GM19455 (cell line): ENCODE measurements at regions not wholly inside any gene's neighbourhood (a gene's known extent, or its start where the extent isn't known, plus 50 kb on each side); places are given as distances from the start of the nearest gene placed in this dataset.
"Not testable (repeated sequence)": the region's sequence is repeated elsewhere in the genome, so short reads cannot be mapped to it uniquely, and the experiment has no call there.

Experiments
- ATAC-seq: cut with Tn5 transposase; IDR thresholded peaks from one replicate; pipeline ENCODE4 v1.9.1; 2021; ENCODE audit not compliant: unreplicated experiment

DNA sequence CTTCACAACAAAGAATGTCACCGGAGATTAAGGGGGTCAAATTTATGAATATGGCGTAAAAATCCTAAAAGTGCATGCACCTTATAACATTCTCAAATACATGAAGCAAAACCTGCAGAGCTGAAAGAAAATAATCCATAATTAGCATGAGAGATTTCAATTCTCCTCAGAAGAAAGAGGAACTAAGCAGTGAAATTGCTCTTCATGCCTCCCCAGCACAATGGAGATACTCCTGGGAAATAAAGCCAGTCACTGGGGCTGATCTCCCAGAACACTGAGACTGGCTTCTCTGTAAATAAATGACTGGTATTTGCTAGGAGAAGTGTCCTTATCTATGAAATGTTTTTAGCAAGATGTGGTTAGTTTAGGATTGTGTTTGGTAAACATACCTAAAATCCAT lies 68.1 kb downstream of the GOLGA6L6 start:
- ATAC-seq: not testable (repeated sequence)

DNA sequence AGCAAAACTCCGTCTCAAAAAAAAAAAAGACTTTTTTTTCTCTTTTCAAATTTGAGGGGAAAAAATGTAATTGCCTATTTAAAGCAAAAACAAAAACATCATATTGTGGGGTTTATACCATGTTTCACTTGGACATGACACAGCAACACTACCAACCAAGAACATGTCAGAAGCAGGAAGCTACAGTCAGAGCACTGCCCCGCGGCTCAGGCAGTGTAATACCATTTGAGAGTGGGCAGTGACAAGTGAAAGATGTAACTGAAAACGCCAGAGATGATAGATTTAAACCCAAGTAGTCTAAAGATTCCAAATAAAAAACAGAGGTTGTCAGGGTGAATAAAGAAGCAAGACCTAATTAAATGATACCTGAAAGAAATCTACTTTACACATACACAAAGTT lies 68.6 kb downstream of the GOLGA6L6 start:
- ATAC-seq: not testable (repeated sequence)

DNA sequence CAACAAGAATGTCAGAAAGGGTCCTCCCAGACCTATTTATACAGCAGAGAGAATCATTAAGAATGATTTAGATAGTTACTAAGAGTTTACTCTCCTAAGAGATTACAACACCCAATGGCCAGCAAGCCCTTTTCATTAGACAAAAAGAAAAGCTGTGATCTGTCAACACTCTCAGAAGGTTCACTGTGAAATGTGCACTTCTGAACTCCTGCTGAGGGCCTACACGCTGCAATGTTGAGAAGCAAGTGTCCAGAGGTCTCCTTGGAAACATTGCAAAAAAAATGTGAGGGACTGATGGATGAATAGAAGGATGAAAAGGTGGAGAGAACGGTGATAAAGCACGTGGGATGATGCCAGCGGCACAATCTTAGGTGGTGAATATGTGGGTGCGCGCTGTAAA lies 70.8 kb downstream of the GOLGA6L6 start:
- ATAC-seq: not testable (repeated sequence)

GRCh38 chr15:20441138-20441537 lies 100.5 kb downstream of the GOLGA6L6 start:
- not testable (repeated sequence) for ATAC-seq

- not testable (repeated sequence) for ATAC-seq
These were observed 101.2 kb downstream of the GOLGA6L6 start for GRCh38 chr15:20440390-20440789.

GRCh38 chr15:20439111-20439510 lies 102.5 kb downstream of the GOLGA6L6 start:
- not testable (repeated sequence) for ATAC-seq

- not testable (repeated sequence) for ATAC-seq
These were observed 103.3 kb downstream of the GOLGA6L6 start for GRCh38 chr15:20438255-20438654.

- not testable (repeated sequence) for ATAC-seq
These were observed 108.1 kb downstream of the GOLGA6L6 start for GRCh38 chr15:20433468-20433867.

GRCh38 chr15:20430495-20430894 lies 111.1 kb downstream of the GOLGA6L6 start:
- ATAC-seq: not testable (repeated sequence)

DNA sequence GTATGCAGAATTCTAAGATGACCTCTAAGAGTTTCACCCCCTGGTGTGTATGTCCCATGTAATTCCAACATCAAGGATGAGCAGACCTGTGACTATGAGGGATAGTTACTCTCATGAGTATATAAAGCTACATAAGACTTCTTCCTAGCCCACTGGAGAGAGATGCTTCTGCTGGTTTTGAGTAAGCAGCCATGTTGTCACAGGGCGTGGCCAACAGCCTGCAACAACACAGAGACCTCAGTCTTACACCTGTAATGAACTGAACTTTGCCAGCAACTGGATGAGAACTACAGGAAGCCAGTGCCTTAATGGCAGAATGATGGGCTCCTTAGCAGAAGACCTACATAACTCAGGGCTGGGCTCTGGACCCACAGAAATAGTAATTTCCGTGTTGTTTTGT lies 120.9 kb downstream of the GOLGA6L6 start:
- ATAC-seq: not testable (repeated sequence)

DNA sequence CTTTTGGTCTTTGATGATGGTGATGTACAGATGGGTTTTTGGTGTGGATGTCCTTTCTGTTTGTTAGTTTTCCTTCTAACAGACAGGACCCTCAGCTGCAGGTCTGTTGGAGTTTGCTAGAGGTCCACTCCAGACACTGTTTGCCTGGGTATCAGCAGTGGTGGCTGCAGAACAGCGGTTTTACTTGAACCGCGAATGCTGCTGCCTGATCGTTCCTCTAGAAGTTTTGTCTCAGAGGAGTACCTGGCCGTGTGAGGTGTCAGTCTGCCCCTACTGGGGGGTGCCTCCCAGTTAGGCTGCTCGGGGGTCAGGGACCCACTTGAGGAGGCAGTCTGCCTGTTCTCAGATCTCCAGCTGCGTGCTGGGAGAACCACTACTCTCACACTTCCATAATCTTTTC lies 125.0 kb downstream of the GOLGA6L6 start:
- not testable (repeated sequence) for ATAC-seq

DNA sequence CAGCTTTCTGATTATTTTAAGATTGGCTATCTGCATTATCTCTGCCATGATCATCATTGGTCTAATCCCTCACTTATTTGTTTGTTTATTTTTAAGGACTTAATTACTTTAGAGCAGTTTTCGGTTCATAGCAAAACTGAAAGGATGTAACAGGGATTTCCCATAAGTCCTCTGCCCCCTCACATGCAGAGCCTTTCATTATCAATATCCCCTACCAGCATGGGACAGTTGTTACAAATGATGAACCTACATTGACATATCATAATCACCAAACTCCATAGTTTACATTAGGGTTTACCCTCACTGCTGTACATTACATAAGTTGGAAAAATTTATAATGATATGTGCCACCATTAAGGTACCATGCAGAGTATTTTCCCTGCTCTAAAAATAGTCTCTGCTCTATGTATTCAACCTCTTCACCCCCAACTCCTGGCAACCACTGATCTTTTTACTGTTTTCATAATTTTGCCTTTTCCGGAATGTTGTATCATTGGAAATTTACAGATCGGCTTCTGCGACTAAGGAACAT lies 131.9 kb downstream of the GOLGA6L6 start:
- ATAC-seq: not testable (repeated sequence)

DNA sequence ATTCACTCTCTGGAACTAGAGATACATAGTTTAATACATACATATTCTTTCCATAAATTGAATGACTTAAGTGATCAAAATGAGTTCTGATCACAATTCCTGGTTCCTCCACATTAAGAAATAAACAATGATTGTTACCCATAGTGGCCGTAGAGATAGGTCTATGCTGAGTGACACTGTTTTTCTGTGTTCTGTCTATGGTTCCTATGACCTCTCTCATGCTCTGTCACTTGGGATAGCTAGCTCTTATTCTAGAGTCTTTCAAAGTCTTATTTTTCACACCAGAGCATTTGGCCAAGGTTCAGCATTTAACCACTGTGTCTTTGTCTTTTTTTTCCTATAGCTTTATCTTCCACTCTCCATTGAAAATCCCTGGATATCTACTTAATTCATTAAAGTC lies 132.4 kb downstream of the GOLGA6L6 start:
- ATAC-seq: no peak

DNA sequence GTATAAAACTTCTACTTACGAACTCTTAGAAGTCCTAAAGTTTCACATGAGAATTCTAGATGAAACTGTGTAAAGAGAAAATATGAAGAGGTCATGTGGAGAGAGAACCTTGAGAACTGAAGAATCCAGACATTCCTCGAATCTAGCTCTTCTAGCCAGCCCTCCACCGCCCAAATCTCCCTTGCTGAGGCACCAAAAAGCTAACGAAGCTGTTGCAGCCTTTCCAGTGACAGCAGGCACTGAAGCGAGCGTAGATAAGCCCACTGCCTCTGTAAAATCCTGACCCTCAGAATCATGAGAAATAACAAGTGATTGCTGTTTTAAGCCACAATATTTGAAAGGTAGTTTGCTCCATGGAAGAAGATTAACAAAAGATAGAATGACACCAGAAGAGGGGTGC lies 134.0 kb downstream of the GOLGA6L6 start:
- no peak for ATAC-seq

GRCh38 chr15:20404571-20404970 lies 137.0 kb downstream of the GOLGA6L6 start:
- not testable (repeated sequence) for ATAC-seq

- ATAC-seq: not testable (repeated sequence)
These were observed 139.0 kb downstream of the GOLGA6L6 start for GRCh38 chr15:20402586-20402985.

GRCh38 chr15:20401058-20401457 lies 140.5 kb downstream of the GOLGA6L6 start:
- ATAC-seq: not testable (repeated sequence)

DNA sequence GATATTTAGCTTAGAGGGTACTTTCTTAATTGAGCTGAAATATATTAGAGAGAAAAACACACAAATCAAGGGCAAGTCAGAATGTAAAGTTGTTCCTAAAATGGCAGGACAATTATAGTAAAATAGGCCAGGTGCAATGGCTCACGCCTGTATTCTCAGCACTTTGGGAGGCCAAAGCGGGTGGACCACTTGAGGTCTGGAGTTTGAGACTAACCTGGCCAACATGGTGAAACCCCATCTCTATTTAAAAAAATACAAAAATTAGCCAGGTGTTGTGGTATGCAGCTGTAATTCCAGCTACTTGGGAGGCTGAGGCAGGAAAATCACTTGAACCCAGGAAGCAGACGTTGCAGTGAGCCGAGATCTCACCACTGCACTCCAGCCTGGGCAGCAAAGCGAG lies 142.9 kb downstream of the GOLGA6L6 start:
- ATAC-seq: not testable (repeated sequence)

- not testable (repeated sequence) for ATAC-seq
These were observed 153.4 kb downstream of the GOLGA6L6 start for GRCh38 chr15:20388161-20388560.

DNA sequence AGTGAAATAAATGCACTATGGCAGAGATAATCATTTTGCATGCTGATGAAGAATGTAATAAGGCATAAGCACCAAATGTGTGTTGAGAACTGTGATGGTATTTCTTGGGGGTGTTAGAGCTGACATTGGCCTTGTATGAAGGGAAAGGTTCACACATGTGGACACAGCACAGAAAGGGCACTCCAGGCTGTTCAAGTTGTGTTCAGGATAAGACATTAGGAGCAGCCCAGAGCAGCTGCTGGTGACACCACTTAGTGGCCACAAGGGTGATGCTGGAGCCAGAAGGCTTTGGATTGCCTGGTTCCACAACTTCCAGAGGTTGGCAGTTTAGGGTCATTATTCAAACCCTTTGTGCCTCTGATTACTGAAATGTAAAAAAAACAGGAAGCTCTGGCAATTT lies 155.4 kb downstream of the GOLGA6L6 start:
- no peak for ATAC-seq

GRCh38 chr15:20380199-20380598 lies 161.4 kb downstream of the GOLGA6L6 start:
- ATAC-seq: not testable (repeated sequence)

DNA sequence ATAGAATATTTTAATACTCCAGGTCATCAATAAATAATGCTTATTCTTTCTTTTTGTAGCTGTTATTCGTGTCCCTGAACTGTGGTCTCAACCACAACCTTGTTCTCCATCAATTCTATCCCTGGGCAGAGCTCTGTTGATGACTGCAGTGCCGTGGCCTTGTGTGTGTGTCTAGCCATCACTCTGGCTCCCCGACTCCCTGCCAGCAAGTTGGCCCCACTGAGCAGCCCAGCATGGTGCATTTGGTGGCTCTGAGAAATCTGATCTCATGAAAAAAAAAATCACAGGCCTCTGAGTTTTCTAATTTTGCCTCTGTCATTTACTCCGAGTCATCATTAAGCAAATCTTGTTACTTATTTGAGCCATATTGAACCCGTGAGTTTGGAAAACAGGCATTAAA lies 164.7 kb downstream of the GOLGA6L6 start:
- no peak for ATAC-seq

GRCh38 chr15:20372416-20372815 lies 169.2 kb downstream of the GOLGA6L6 start:
- not testable (repeated sequence) for ATAC-seq
